Hepatocyte (in vitro differentiated cells): ENCODE measurements at regions not wholly inside any gene's neighbourhood (a gene's known extent, or its start where the extent isn't known, plus 50 kb on each side); places are given as distances from the start of the nearest gene placed in this dataset.
"Not testable (repeated sequence)": the region's sequence is repeated elsewhere in the genome, so short reads cannot be mapped to it uniquely, and the experiment has no call there.

Experiments used
- DNase-seq: peaks from one replicate; pipeline ENCODE4 v3.0.0-alpha.2; 2016; ENCODE audit warnings: low spot score
- H2AFZ ChIP-seq: fragments of 200-600 bp; sonication (generic); 2 replicates; pipeline ENCODE4 v1.6.0; 2016; ENCODE audit warnings: antibody characterized with exemption, mild to moderate bottlenecking
- H3K27ac ChIP-seq: fragments of 200-600 bp; sonication (generic); 2 replicates; pipeline ENCODE4 v1.5.1; 2016; ENCODE audit warnings: mild to moderate bottlenecking
- H3K27me3 ChIP-seq: fragments of 200-600 bp; sonication (generic); 2 replicates; pipeline ENCODE4 v1.6.1; 2016
- H3K36me3 ChIP-seq: fragments of 200-600 bp; sonication (generic); replicated peaks from 2 replicates; pipeline ENCODE4 v1.5.1; 2016; ENCODE audit warnings: low read depth; ENCODE audit not compliant: insufficient read depth
- H3K4me1 ChIP-seq: fragments of 200-600 bp; sonication (generic); 2 replicates; pipeline ENCODE4 v1.5.1; 2016; ENCODE audit warnings: mild to moderate bottlenecking, moderate library complexity; ENCODE audit not compliant: insufficient read depth
- H3K4me2 ChIP-seq: fragments of 200-600 bp; sonication (generic); 2 replicates; pipeline ENCODE4 v1.6.0; 2016
- H3K4me3 ChIP-seq: fragments of 200-600 bp; sonication (generic); 2 replicates; pipeline ENCODE4 v1.5.1; 2016; ENCODE audit warnings: mild to moderate bottlenecking
- H3K79me2 ChIP-seq: fragments of 200-600 bp; sonication (generic); 2 replicates; pipeline ENCODE4 v1.6.0; 2017; ENCODE audit warnings: mild to moderate bottlenecking
- H3K9me2 ChIP-seq: fragments of 200-600 bp; sonication (generic); replicated peaks from 2 replicates; pipeline ENCODE4 v1.6.0; 2017; ENCODE audit warnings: mild to moderate bottlenecking; ENCODE audit not compliant: insufficient read depth
- H3K9me3 ChIP-seq: fragments of 200-600 bp; sonication (generic); 2 replicates; pipeline ENCODE4 v1.5.1; 2016; ENCODE audit warnings: low read depth, mild to moderate bottlenecking
- H4K20me1 ChIP-seq: fragments of 200-600 bp; sonication (generic); 2 replicates; pipeline ENCODE4 v1.6.0; 2016; ENCODE audit warnings: mild to moderate bottlenecking; ENCODE audit not compliant: insufficient read depth, poor library complexity, severe bottlenecking
- EZH2 ChIP-seq: fragments of 200-600 bp; sonication (generic); IDR thresholded peaks from 2 replicates; pipeline ENCODE4 v1.6.1; 2016; ENCODE audit warnings: antibody characterized with exemption, mild to moderate bottlenecking, borderline replicate concordance
- EZH2phosphoT487 ChIP-seq: fragments of 200-600 bp; sonication (generic); IDR thresholded peaks from one replicate; pipeline ENCODE4 v1.6.1; 2018; ENCODE audit warnings: antibody characterized with exemption, mild to moderate bottlenecking, low read depth, moderate library complexity; ENCODE audit not compliant: unreplicated experiment, severe bottlenecking
- WGBS: methylation state at CpG from one replicate; pipeline ENCODE4 v1.1.6; 2016; ENCODE audit warnings: low lambda C conversion rate; ENCODE audit errors: missing lambda C conversion rate; 5-methylcytosine and 5-hydroxymethylcytosine counted together
- TF ChIP-seq, protein P1 (sequence below): fragments of 200-600 bp; sonication (generic); IDR thresholded peaks from 2 replicates; pipeline ENCODE4 v1.5.1; 2016; ENCODE audit warnings: antibody characterized with exemption, mild to moderate bottlenecking; ENCODE audit not compliant: poor library complexity

DNA sequence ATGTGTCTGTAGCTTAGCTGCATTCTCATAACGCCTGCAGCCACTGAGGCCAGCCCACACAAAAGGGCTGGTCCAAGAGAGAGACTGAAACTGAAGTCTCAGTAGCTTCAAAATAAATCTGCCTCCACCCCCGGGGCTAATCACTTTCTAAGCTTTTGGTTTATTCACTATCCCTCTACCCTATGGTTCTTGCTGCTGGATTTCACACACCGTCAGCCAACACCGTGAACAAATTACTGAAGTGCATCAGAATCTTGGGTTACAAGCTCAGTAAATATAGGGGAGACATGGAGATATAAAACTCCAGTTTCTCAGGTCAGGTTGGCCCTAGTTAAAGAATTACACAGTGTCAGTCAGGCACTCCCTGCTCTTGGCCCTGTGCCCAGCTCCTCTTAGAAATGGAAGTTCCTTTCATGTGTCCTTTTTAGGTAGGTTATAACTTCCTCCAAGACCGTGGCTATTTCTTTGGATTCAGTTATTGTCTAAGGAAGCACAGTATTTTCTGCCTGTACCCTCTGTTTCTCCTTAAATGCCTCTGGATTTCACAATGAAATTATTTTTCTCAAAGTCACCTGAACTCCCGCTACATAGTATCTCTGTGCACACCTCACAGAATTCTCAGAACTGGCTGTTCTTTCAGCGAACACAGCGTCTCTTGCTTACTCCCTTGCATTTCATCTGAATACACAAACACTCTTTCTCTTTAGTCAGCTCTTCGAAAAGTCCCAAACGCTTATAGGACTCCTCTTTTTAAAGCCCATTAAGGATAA is 112.5 kb downstream of the FAM174A start:
- H3K9me3 ChIP-seq: no peaks in the 10 kb centered on the region
- DNase-seq: peak; percentile 61
- no peaks in the 10 kb centered on the region for H3K36me3 ChIP-seq
- peak overlapping the region; percentile 27 for H2AFZ ChIP-seq
- H3K4me2 ChIP-seq: peak overlapping the region; percentile 14
- no peak overlapping the region for H3K27ac ChIP-seq
- H3K79me2 ChIP-seq: no peaks in the 10 kb centered on the region
- no peak overlapping the region for H3K4me3 ChIP-seq
- TF ChIP-seq, protein P1, sequence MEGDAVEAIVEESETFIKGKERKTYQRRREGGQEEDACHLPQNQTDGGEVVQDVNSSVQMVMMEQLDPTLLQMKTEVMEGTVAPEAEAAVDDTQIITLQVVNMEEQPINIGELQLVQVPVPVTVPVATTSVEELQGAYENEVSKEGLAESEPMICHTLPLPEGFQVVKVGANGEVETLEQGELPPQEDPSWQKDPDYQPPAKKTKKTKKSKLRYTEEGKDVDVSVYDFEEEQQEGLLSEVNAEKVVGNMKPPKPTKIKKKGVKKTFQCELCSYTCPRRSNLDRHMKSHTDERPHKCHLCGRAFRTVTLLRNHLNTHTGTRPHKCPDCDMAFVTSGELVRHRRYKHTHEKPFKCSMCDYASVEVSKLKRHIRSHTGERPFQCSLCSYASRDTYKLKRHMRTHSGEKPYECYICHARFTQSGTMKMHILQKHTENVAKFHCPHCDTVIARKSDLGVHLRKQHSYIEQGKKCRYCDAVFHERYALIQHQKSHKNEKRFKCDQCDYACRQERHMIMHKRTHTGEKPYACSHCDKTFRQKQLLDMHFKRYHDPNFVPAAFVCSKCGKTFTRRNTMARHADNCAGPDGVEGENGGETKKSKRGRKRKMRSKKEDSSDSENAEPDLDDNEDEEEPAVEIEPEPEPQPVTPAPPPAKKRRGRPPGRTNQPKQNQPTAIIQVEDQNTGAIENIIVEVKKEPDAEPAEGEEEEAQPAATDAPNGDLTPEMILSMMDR: no peak
- TF ChIP-seq EZH2 (no peak), EZH2phosphoT487 (no peak)
- no peaks in the 10 kb centered on the region for H4K20me1 ChIP-seq
- 58% methylated on average over 10 of the region's 10 CpGs for WGBS
- no peaks in the 10 kb centered on the region for H3K27me3 ChIP-seq
- no peaks in the 10 kb centered on the region for H3K9me2 ChIP-seq
- no peaks in the 10 kb centered on the region for H3K4me1 ChIP-seq

DNA sequence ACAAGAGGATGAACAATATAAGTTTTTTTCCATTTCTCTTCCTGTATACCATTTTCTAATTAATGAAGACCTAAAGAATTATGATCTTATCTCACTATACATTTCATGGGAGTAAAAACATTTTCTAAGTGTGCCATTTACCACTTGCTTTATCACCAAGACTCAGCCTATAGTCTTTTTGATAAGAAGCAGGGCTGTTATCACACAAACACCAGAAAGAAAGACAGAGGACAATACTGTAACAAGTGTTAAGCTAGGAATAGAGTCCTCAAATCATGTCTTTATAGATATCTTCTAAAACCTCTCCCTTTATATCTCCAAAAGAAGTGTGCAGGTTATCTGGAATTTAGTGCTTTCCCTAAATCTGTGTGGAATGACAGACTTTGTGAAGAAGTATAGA is 119.7 kb downstream of the FAM174A start:
- no peak overlapping the region for H3K4me3 ChIP-seq
- no peaks in the 10 kb centered on the region for H3K36me3 ChIP-seq
- TF ChIP-seq EZH2phosphoT487 (no peak), EZH2 (no peak)
- TF ChIP-seq, protein P1: no peak
- H3K79me2 ChIP-seq: no peaks in the 10 kb centered on the region
- H4K20me1 ChIP-seq: no peaks in the 10 kb centered on the region
- DNase-seq: no peak
- no peak overlapping the region for H3K4me2 ChIP-seq
- no peak overlapping the region for H2AFZ ChIP-seq
- H3K4me1 ChIP-seq: no peaks in the 10 kb centered on the region
- H3K9me3 ChIP-seq: no peaks in the 10 kb centered on the region
- no peaks in the 10 kb centered on the region for H3K27me3 ChIP-seq
- no peak overlapping the region for H3K27ac ChIP-seq
- H3K9me2 ChIP-seq: no peaks in the 10 kb centered on the region

DNA sequence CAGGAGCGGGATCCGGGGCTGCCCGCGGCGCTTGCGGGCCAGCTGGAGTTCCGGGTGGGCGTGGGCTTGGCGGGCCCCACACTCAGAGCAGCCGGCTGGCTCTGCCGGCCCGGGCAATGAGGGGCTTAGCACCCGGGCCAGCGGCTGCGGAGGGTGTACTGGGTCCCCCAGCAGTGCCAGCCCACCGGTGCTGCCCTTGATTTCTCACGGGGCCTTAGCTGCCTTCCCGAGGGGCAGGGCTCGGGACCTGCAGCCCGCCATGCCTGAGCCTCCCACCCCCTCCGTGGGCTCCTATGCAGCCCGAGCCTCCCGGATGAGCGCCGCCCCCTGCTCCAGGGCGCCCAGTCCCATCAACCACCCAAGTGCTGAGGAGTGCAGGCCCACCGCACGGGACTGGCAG is 121.6 kb downstream of the FAM174A start:
- H3K27me3 ChIP-seq, H3K9me3 ChIP-seq, H3K9me2 ChIP-seq, H2AFZ ChIP-seq, H3K4me1 ChIP-seq, DNase-seq, H3K4me3 ChIP-seq, H3K36me3 ChIP-seq, H3K79me2 ChIP-seq, H4K20me1 ChIP-seq, H3K27ac ChIP-seq, H3K4me2 ChIP-seq: not testable (repeated sequence)
- 93% methylated on average over 18 of the region's 28 CpGs for WGBS

DNA sequence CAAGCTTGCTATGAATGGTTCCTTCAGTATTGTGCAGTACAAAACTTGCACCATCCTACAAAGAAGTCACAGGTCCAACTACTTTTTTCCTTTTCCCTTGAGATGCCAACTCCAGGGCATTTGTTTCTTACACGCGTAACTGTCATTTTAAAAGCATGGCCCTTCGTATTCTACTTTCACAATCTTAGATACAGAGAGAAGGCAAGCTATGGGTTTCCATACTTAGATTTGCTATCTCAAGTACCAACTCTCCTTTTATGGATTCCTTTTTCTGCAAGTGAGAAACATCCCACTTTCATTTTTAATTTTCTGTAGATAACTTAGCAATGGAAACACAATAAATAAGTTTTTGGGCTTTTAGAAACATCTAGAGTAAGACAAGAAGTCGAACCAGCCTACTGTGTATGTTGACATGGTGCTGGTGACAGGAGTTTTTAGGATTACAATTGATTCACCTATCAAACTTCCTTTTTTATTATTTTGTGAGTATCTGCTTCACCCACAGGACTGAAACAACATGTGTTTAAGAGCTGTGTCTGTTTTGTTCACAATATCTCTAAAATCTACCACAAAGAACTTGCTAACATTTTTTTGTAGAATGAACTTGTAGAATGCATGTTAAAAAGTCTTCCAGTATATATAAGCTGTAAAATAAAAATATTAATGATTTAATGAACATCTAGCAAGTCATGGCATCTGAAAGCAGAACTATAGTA is 124.1 kb downstream of the FAM174A start:
- H4K20me1 ChIP-seq: no peaks in the 10 kb centered on the region
- H3K27ac ChIP-seq: no peak overlapping the region
- no peak overlapping the region for H3K4me3 ChIP-seq
- no peaks in the 10 kb centered on the region for H3K36me3 ChIP-seq
- H2AFZ ChIP-seq: no peak overlapping the region
- H3K9me3 ChIP-seq: no peaks in the 10 kb centered on the region
- H3K79me2 ChIP-seq: no peaks in the 10 kb centered on the region
- no peak overlapping the region for H3K4me2 ChIP-seq
- WGBS: 84% methylated on average over 4 of the region's 4 CpGs
- no peak for TF ChIP-seq EZH2phosphoT487
- TF ChIP-seq, protein P1: no peak
- no peak for TF ChIP-seq EZH2
- DNase-seq: no peak
- H3K4me1 ChIP-seq: no peaks in the 10 kb centered on the region
- no peaks in the 10 kb centered on the region for H3K9me2 ChIP-seq
- H3K27me3 ChIP-seq: no peaks in the 10 kb centered on the region
